OCI-LY1 (cell line): ENCODE measurements at regions not wholly inside any gene's neighbourhood (a gene's known extent, or its start where the extent isn't known, plus 50 kb on each side); places are given as distances from the start of the nearest gene placed in this dataset.

ENCODE experiments used
- EZH2 ChIP-seq: fragments of 200-600 bp; sonication (generic), shearing (Covaris generic); IDR thresholded peaks from 2 replicates; pipeline ENCODE4 v1.8.0; 2017; ENCODE audit warnings: borderline replicate concordance, mixed run types, mild to moderate bottlenecking, antibody characterized with exemption, low read length, moderate library complexity, mixed read lengths
- TF ChIP-seq, protein P1 (sequence below): fragments of 200-600 bp; sonication (generic), shearing (Covaris generic); IDR thresholded peaks from 2 replicates; pipeline ENCODE4 v1.5.1; 2017; ENCODE audit warnings: mild to moderate bottlenecking, antibody characterized with exemption, low read length, moderate library complexity, mixed read lengths

DNA sequence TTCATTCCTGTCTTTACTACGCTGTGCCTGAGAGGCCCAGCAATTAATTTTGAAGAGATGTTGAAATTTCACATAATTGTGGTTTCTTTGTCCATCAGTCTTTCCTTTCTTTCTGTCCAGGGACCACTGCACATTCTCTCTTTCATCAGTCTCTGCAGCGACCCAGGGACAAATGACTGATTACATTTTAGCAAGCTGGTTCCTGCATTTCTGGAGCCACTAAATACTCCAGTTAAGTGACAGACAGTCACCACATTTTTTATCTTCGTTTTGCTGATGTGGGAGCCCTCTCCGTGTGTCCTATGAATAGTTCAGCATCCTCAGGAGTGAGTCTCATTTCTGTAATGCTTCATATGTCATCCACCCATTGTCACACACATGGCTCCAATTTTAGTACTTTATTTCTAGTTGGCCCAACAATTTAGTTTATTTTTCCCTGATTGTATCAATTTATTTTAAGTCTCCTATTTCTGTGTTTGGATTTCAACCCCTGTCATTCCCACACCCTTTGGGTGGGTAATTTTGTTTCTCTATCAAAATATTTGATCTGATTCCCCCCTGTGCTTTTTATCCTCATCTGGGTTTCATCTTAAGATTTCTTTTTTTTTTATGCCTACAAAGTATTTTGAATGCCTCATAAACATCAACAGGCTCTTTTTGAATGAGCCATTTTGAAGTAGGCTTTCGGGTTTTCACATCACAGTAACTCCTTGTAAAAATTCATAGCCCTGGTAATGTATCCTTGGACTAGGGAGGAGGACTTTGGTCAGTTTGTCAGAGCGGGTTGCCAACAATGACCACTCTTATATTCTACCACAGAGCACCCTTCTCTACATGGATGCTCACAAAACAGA, 1196.5 kb downstream of the GALC start:
- TF ChIP-seq, protein P1, sequence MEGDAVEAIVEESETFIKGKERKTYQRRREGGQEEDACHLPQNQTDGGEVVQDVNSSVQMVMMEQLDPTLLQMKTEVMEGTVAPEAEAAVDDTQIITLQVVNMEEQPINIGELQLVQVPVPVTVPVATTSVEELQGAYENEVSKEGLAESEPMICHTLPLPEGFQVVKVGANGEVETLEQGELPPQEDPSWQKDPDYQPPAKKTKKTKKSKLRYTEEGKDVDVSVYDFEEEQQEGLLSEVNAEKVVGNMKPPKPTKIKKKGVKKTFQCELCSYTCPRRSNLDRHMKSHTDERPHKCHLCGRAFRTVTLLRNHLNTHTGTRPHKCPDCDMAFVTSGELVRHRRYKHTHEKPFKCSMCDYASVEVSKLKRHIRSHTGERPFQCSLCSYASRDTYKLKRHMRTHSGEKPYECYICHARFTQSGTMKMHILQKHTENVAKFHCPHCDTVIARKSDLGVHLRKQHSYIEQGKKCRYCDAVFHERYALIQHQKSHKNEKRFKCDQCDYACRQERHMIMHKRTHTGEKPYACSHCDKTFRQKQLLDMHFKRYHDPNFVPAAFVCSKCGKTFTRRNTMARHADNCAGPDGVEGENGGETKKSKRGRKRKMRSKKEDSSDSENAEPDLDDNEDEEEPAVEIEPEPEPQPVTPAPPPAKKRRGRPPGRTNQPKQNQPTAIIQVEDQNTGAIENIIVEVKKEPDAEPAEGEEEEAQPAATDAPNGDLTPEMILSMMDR = no peak
- TF ChIP-seq EZH2 = no peak
